LNCaP clone FGC (cell line): ENCODE measurements at regions not wholly inside any gene's neighbourhood (a gene's known extent, or its start where the extent isn't known, plus 50 kb on each side); places are given as distances from the start of the nearest gene placed in this dataset.
"Not testable (repeated sequence)": the region's sequence is repeated elsewhere in the genome, so short reads cannot be mapped to it uniquely, and the experiment has no call there.

Experiments
- DNase-seq: peaks from one replicate; pipeline ENCODE4 v3.0.0-alpha.2; 2011; ENCODE audit warnings: low read depth
- H3K4me3 ChIP-seq: 2 replicates; pipeline ENCODE4 v1.5.1; 2011; ENCODE audit warnings: mild to moderate bottlenecking, low read depth, low read length, control low read depth
- CTCF ChIP-seq: IDR thresholded peaks from 2 replicates; pipeline ENCODE4 v1.5.1; 2012; ENCODE audit warnings: mild to moderate bottlenecking; ENCODE audit not compliant: control insufficient read depth, insufficient read depth; ENCODE audit errors: extremely low read depth

- DNase-seq: no peak
Measured at GRCh38 chr2:241982706-241983570, 113.4 kb downstream of the RTP5 start.

GRCh38 chr2:241983571-241984270, 114.2 kb downstream of the RTP5 start:
- TF ChIP-seq CTCF: no peak
- H3K4me3 ChIP-seq: no peak overlapping the region
- no peak for DNase-seq

More at GRCh38 chr2:241982706-241983570, 113.4 kb downstream of the RTP5 start:
- H3K4me3 ChIP-seq: no peak overlapping the region
- no peak for TF ChIP-seq CTCF

GRCh38 chr2:241984271-241984655, 114.7 kb downstream of the RTP5 start:
- H3K4me3 ChIP-seq: no peak overlapping the region
- no peak for TF ChIP-seq CTCF
- DNase-seq: no peak

- no peak for TF ChIP-seq CTCF
- no peak for DNase-seq
- no peak overlapping the region for H3K4me3 ChIP-seq
Measured at GRCh38 chr2:241984658-241985057, 115.1 kb downstream of the RTP5 start.

GRCh38 chr2:241985161-241985985, 115.8 kb downstream of the RTP5 start:
- DNase-seq, H3K4me3 ChIP-seq: not testable (repeated sequence)

GRCh38 chr2:241985986-241986329, 116.4 kb downstream of the RTP5 start:
- DNase-seq: no peak
- no peak overlapping the region for H3K4me3 ChIP-seq
- TF ChIP-seq CTCF: no peak
